DND-41 (cell line): ENCODE measurements at regions not wholly inside any gene's neighbourhood (a gene's known extent, or its start where the extent isn't known, plus 50 kb on each side); places are given as distances from the start of the nearest gene placed in this dataset.
"Not testable (repeated sequence)": the region's sequence is repeated elsewhere in the genome, so short reads cannot be mapped to it uniquely, and the experiment has no call there.

Source experiments
- ATAC-seq: fragments of 200-7000 bp; cut with Tn5 transposase; 3 replicates; pipeline ENCODE4 v1.9.1; 2021; ENCODE audit warnings: low read depth; ENCODE audit not compliant: insufficient read depth
- DNase-seq: peaks from one replicate; pipeline ENCODE4 v3.0.0-alpha.2; 2020
- H2AFZ ChIP-seq: 2 replicates; pipeline ENCODE4 v1.6.0; 2012; ENCODE audit warnings: low read depth, low read length
- H3K27ac ChIP-seq: 2 replicates; pipeline ENCODE4 v1.5.1; 2012; ENCODE audit warnings: low read length, inconsistent platforms
- H3K27me3 ChIP-seq: fragments of 200-600 bp; sonication (generic); 2 replicates; pipeline ENCODE4 v1.6.0; 2012; ENCODE audit warnings: low read length, mild to moderate bottlenecking, inconsistent platforms; ENCODE audit not compliant: insufficient read depth, poor library complexity
- H3K36me3 ChIP-seq: 2 replicates; pipeline ENCODE4 v1.5.1; 2012; ENCODE audit warnings: low read length, inconsistent platforms; ENCODE audit not compliant: insufficient read depth
- H3K4me1 ChIP-seq: 2 replicates; pipeline ENCODE4 v1.5.1; 2012; ENCODE audit warnings: mild to moderate bottlenecking, low read length; ENCODE audit not compliant: insufficient read depth
- H3K4me2 ChIP-seq: 2 replicates; pipeline ENCODE4 v1.6.0; 2012; ENCODE audit warnings: mild to moderate bottlenecking, moderate library complexity, low read length, inconsistent platforms; ENCODE audit not compliant: insufficient read depth
- H3K4me3 ChIP-seq, 2 experiments: fragments of 200-600 bp in 1 of 2; shearing (Covaris generic) in 1 of 2; 2 replicates each; pipeline ENCODE4 v1.5.1; 2012 to 2016; ENCODE audit warnings: inconsistent platforms in 2 of 2, low read length in 2 of 2, mild to moderate bottlenecking in 2 of 2, low read depth in 1 of 2, moderate library complexity in 1 of 2
- H3K79me2 ChIP-seq: 2 replicates; pipeline ENCODE4 v1.6.0; 2012; ENCODE audit warnings: low read length, inconsistent platforms; ENCODE audit not compliant: insufficient read depth
- H3K9ac ChIP-seq: 2 replicates; pipeline ENCODE4 v1.6.0; 2012; ENCODE audit warnings: low read depth, mild to moderate bottlenecking, inconsistent platforms, low read length, moderate library complexity
- H3K9me3 ChIP-seq: 2 replicates; pipeline ENCODE4 v1.5.1; 2012; ENCODE audit warnings: low read length, moderate library complexity, mild to moderate bottlenecking, inconsistent platforms; ENCODE audit not compliant: insufficient read depth, severe bottlenecking
- H4K20me1 ChIP-seq: 2 replicates; pipeline ENCODE4 v1.6.0; 2012; ENCODE audit warnings: low read length; ENCODE audit not compliant: insufficient read depth
- EZH2 ChIP-seq: IDR thresholded peaks from 3 replicates; pipeline ENCODE4 v1.6.1; 2012; ENCODE audit warnings: borderline replicate concordance, low read depth, mild to moderate bottlenecking, moderate library complexity, low read length, inconsistent platforms; ENCODE audit not compliant: severe bottlenecking
- TF ChIP-seq, protein P1 (sequence below): IDR thresholded peaks from 2 replicates; pipeline ENCODE4 v1.5.1; 2012; ENCODE audit warnings: borderline replicate concordance, low read length, moderate library complexity, mild to moderate bottlenecking; ENCODE audit not compliant: poor library complexity, severe bottlenecking; ENCODE audit errors: extremely low read depth

DNA sequence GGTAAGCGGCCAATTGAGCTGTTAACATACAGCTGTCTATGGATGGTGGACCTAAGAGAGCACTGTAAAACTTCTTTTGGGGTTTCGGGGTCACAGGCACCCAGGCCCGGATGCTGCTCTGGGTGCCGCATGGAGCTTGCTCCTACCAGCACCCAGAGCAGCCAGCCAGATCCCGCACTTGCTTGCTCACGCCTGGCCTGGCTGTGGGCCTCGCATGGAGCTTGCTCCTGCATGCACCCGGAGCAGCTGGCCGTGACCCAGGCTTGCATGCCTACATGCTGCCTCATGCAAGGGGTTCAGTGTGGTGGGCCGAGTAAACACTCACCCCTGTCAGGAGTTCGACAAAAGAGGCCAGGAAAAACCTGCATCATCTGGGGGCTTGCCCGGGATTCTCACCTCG, 896.9 kb downstream of the SORCS1 start:
- Histone ChIP-seq H3K4me1 (no peaks in the 10 kb centered on the region), H3K36me3 (no peaks in the 10 kb centered on the region), H3K27me3 (no peaks in the 10 kb centered on the region), H2AFZ (no peak overlapping the region), H3K27ac (no peak overlapping the region), H3K9ac (no peak overlapping the region), H3K4me2 (no peak overlapping the region), H4K20me1 (no peaks in the 10 kb centered on the region), H3K79me2 (no peaks in the 10 kb centered on the region), H3K4me3 (no peak overlapping the region), H3K9me3 (no peaks in the 10 kb centered on the region)
- DNase-seq (no peak), ATAC-seq (no peak)
- TF ChIP-seq, protein P1, sequence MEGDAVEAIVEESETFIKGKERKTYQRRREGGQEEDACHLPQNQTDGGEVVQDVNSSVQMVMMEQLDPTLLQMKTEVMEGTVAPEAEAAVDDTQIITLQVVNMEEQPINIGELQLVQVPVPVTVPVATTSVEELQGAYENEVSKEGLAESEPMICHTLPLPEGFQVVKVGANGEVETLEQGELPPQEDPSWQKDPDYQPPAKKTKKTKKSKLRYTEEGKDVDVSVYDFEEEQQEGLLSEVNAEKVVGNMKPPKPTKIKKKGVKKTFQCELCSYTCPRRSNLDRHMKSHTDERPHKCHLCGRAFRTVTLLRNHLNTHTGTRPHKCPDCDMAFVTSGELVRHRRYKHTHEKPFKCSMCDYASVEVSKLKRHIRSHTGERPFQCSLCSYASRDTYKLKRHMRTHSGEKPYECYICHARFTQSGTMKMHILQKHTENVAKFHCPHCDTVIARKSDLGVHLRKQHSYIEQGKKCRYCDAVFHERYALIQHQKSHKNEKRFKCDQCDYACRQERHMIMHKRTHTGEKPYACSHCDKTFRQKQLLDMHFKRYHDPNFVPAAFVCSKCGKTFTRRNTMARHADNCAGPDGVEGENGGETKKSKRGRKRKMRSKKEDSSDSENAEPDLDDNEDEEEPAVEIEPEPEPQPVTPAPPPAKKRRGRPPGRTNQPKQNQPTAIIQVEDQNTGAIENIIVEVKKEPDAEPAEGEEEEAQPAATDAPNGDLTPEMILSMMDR, result no peak
- no peak for TF ChIP-seq EZH2

DNA sequence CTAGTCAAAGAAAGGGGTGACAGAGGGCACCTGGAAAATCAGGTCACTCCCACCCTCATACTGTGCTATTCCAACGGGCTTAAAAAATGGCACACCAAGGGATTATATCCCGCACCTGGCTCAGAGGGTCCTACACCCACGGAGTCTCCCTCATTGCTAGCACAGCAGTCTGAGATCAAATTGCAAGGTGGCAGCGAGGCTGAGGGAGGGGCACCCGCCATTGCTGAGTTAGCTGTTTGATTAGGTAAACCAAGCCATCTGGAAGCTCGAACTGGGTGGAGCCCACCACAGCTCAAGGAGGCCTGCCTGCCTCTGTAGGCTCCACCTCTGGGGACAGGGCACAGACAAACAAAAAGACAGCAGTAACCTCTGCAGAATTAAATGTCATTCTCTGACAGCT, 907.1 kb downstream of the SORCS1 start:
- not testable (repeated sequence) for DNase-seq, H3K9me3 ChIP-seq, H4K20me1 ChIP-seq, H2AFZ ChIP-seq, H3K27me3 ChIP-seq, H3K27ac ChIP-seq, ATAC-seq, H3K4me3 ChIP-seq, H3K4me2 ChIP-seq, H3K36me3 ChIP-seq, H3K79me2 ChIP-seq, H3K4me1 ChIP-seq, H3K9ac ChIP-seq

DNA sequence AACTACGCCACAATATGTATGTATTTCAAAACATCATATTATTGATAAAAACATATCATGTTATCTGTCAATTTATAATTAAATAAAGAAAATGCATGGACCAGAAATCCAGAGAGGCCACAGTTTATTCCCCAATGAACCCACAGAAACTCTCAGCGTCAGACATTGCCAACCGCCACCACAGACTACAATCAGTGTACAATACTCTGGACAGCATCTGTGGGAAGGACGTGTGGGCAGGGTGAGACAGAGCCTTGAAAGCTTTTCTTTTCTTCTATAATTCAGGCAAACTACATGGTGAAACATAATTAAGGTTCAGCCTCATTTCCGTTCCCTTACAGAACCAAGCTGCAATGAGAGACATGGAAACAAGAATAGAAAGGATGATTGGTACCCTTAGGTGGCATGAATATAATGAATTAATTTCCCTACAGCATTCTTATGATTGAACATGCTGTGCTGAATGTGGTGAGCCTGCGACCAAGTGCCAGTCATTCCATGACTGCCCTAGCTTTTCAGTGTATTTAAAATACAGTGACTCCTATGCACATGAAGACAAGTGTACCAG, 909.3 kb downstream of the SORCS1 start:
- Histone ChIP-seq H3K9ac (no peak overlapping the region), H3K79me2 (no peaks in the 10 kb centered on the region), H3K9me3 (no peaks in the 10 kb centered on the region), H3K4me3 (no peak overlapping the region), H3K36me3 (no peaks in the 10 kb centered on the region), H3K4me2 (no peak overlapping the region), H3K27ac (no peak overlapping the region), H2AFZ (no peak overlapping the region), H4K20me1 (no peaks in the 10 kb centered on the region), H3K4me1 (no peaks in the 10 kb centered on the region), H3K27me3 (no peaks in the 10 kb centered on the region)
- DNase-seq (no peak), ATAC-seq (no peak)
- TF ChIP-seq EZH2, result no peak
- TF ChIP-seq, protein P1, result no peak

DNA sequence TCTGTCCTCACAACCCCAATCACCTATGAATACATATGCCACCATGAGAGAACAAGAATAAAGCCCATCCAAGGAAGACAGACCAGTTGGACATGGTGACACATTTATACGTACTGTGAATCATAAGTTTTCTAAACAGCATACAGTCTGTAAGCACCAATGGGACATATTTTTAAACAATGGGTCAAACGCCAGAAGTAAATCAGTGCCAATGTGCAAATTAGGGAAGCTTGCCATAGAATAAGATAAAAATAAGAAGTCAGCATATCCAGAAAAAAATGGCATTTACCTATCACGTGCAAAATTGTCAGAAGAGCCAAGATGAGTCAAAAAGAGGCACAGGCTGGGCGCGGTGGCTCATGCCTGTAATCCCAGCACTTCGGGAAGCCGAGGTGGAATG, 910.4 kb downstream of the SORCS1 start:
- H3K4me1 ChIP-seq, result no peaks in the 10 kb centered on the region

More for the DNA sequence above, 910.4 kb downstream of the SORCS1 start:
- Histone ChIP-seq H3K79me2 (no peaks in the 10 kb centered on the region), H2AFZ (no peak overlapping the region), H4K20me1 (no peaks in the 10 kb centered on the region), H3K4me2 (no peak overlapping the region), H3K27me3 (no peaks in the 10 kb centered on the region), H3K4me3 (no peak overlapping the region), H3K27ac (no peak overlapping the region), H3K9me3 (no peaks in the 10 kb centered on the region), H3K9ac (no peak overlapping the region), H3K36me3 (no peaks in the 10 kb centered on the region)
- no peak for ATAC-seq
- DNase-seq, result no peak
- TF ChIP-seq EZH2, result no peak
- TF ChIP-seq, protein P1, result no peak
